DMS153 treated with DMSO at 0.1 percent for 48 hours (cell line): ENCODE measurements at regions not wholly inside any gene's neighbourhood (a gene's known extent, or its start where the extent isn't known, plus 50 kb on each side); places are given as distances from the start of the nearest gene placed in this dataset.

Experiments
- DNase-seq: peaks from one replicate; lab custom pipeline; 2025; ENCODE audit not compliant: unreplicated experiment; lab: John Stamatoyannopoulos, UW

GRCh38 chr9:90948156-90948555 is 146.5 kb downstream of the SYK start:
- peak; percentile 45 for DNase-seq

DNA sequence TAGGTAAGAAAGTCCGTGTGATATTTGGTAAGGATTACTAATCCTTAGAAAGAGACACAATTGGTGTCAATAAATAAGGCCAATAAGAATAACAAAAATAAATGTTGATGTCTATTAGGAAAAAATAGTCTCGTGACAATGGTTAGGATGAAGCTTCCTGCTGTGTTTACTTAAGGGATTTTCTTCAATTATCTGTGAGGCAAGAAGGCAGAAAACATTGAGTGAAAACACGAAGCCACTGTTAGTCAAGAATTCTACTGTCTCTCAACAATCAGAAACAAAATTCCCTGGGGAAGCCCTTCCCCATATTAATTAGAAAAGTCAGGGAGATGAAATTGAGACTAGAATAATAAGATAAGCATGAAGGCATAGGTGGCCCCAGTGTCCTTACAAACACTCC is 149.0 kb downstream of the SYK start:
- DNase-seq: no peak

- no peak for DNase-seq
Observed at GRCh38 chr9:90953200-90953599, 151.6 kb downstream of the SYK start.

DNA sequence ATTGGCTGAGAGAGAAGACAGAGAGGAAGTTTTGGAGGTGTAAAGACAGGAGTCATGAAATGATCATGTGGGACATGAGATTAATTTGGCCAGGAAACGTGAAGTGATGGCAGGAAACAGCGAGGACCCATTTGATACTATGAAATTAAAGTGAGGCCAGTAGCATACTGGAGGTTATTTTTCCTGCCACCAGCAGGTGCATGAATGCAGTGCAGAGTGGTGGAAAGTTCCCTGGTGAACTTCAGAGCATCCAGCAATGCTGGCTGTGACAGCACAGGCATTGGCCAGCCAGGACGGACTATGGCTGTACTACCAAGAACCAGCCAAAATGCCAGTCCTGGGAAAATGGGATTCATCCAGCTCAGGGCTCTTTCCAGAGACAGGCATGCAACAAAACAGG is 152.2 kb downstream of the SYK start:
- DNase-seq: no peak

- no peak for DNase-seq
Observed at GRCh38 chr9:90956026-90956810, 154.6 kb downstream of the SYK start.

DNA sequence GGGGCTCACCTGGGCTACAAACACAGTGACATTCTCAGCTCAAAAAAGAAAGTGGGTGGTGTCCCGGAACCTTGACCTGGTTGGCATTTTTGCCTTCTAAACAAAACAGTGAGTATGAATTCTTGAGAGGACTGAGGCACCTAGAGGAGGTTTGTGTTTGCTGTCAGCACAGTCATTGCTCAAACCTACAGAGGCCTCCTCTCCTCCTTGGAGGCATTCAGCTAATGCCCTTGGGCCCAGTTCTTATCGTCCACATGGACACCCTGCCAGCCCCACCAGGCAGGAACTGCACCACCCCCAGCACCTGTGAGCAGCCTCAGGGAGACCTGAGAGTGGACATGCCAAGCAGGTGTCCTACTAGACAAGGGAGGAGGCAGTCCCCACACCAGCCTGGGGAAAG is 156.7 kb downstream of the SYK start:
- no peak for DNase-seq

DNA sequence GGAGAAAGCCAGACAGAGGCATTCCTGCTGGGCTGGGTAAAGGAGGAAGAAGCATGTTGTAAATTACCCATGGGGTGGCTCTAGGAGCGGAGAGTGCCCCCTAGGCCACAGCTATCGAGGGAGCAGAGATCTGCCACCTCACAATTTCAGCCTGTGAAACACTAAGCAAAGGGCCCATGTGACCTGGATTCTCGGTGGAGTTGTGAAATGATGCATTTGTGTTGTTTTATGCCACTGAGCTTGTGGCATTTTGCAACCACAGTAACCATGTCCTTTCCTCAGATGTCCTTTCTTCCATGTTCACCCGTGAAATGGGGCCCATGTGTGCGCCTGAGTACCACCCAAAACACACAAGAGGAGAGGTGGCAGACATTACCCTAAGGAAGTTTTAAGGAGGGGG is 159.3 kb downstream of the SYK start:
- no peak for DNase-seq

GRCh38 chr9:90961375-90961774 is 159.8 kb downstream of the SYK start:
- DNase-seq: no peak

DNA sequence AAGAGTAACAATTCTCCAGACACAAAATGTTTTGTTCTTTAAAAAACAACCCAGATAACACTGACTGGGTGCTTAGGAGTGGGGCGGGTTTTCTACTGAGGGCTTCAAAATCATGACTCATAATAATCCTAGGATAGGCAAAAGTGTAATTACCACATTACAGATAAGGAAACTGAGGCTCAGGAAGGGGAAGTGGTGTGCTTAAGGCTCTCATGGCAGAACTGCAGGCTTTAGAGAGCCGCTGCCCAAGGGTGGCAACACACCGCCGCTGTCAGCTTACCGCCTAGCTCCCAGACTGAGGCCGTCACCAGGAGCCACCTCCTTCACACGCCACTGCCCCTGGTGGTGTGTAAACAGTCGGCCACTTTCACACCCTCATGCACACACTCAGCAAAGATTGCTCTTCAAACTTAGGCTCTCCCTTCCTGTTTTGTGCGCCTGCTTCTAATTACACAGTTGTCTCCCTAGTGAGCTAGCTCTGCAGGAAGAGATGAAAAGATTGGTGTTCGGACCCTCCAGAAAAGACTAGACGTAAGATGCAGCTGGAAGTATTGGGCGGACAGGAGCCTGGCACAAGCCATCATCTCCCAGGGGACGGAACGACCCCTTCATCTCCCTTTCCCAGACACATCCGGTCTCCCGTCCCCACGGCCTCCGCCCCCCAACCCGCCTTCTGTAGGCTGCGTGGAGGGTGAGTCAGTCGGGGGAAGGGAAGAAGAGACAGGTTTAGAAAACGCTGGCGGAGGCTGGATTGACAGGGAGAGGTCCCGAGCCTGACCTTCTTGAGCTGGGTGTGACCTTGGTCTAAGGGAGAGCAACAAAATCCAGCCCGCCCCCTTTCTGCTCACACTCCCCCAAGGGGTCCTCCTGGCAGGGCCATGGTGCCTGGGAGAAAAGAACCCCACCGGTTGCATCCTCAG is 162.7 kb downstream of the SYK start:
- DNase-seq: peak; percentile 77

GRCh38 chr9:90965226-90966030 is 163.8 kb downstream of the SYK start:
- no peak for DNase-seq

GRCh38 chr9:90966031-90966290 is 164.3 kb downstream of the SYK start:
- DNase-seq: no peak

DNA sequence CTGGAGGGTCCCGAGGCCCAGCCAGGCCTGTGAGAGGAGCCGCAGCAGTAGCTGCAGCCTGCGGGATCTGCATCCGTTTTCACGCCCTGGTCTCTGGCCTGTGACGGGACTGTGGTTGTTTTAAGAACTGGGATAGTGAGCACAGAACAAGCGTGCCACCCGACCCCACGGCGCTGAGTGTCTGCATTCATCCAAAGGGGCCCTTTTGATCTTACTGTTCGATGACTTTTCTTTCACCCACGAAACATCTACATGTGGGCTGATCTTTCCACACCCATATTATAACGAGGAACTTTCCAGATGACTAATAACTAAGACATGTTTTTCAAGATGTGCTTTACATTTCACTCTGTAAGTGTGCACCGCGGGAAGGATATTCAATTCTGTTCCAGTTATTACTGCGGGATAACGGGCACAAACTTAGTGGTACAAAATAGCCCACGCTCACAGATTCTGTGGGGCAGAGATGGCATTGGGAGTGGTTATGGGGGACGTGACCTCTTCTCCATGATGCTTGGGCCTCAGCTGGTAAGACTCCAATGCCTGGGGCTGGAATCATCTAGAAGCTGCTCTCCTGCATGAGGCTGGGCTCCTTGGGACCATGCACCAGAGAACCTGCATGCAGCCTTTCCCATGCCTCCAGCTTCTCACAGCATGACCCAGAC is 165.0 kb downstream of the SYK start:
- no peak for DNase-seq

DNA sequence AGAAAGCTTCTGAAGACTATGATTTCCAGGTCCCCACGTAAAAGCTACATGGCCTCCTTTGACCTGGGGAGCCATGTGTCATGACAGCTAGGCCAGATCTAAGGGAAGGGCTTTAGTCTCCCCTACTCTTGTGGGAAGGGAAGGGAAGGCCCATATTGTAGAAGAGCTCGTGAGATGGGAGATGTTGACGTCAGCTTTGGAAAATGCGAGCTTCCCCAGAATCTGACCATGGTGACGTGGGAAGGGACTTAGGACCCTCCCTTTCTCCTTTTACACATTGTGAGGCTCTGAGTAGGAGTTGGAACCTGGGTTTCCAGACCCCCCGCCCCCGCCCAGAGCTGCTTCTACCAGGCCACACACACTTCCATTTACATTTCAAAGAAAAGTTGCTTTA is 165.5 kb downstream of the SYK start:
- DNase-seq: no peak

- peak; percentile 27 for DNase-seq
Observed at GRCh38 chr9:90969021-90969675, 167.5 kb downstream of the SYK start.

DNA sequence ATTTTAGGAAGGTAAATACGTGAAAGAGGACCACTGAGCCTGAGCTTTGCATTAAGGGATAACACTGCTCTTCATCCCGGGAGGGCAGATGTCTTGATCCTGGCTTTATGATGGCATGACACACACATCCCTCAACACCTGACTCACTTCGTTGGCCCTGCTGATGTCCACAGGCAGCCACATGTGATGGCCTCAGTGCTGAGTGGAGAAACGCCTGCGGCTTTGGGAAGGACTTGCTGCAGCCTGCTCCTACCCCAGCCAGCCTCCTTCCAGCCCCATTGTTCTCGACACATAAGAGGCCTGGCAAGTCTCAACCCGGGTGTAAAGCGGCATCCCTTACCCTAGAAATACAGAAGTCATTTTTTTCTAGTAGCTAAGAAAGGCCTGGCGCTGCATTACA is 169.0 kb downstream of the SYK start:
- DNase-seq: no peak

DNA sequence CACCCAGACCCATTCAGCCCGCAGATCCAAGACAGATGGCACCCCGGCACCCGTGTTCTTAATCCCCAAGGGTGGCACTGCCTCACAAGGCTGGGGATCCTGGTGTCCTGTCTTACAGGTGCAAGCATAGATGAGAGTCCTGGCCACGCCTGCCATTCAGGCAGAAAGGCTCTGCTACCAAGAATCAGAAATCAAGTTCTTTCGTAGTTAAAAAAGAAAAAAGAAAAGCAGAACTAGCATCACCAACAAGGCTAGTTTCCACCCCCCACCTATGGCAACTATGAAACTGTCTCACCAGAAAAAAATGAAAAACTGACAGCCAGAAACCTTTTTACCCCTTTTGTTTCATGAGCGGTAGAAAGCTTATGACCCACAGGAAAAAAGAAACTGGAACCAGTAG is 170.4 kb downstream of the SYK start:
- DNase-seq: no peak

GRCh38 chr9:90974016-90974415 is 172.4 kb downstream of the SYK start:
- DNase-seq: no peak

GRCh38 chr9:90974643-90975245 is 173.1 kb downstream of the SYK start:
- DNase-seq: no peak

DNA sequence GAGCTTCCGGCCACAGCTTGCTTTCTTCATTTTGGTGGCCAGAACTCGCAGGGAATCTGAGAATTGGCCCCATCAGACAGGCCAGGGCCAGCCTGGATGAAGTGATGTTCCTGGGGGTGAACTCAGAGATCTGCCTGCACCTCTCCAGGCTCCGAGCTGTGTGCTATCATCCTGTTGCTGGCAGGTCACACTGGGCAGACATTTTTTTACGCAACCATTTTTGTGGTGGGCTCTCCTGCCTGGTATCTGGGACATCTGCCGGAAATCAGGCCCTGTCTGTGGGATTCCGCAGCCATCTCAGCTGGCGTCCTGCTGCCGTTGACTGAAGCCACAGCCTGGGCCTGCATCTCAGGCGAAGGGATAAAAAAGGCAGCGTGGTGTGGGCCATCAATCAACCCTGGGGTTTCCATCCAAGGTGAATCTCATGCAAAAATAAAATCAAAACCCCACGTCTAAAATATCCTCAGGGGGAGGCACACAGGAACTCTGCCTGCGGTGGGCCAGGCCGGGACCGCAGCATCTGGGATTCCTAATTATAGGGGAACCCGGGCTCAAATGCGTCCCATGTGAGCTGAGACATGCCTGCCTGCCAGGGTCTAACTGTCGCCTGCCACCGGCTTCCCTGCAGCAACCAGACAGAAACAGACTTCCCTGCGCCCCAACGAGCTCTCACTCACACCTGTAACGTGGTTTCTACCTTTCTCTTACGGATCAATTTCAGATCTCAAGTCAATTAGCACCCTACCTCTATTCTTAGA is 174.3 kb downstream of the SYK start:
- no peak for DNase-seq

- no peak for DNase-seq
Observed at GRCh38 chr9:90979138-90979551, 177.5 kb downstream of the SYK start.
